ENCODE measurements at regions not wholly inside any gene's neighbourhood (a gene's known extent, or its start where the extent isn't known, plus 50 kb on each side); places are given as distances from the start of the nearest gene placed in this dataset.

- TF ChIP-seq CTCF (conservative IDR thresholded peaks at IDR 0.05; ENCODE audit: low read length) = no peak
- H3K4me3 ChIP-seq (ENCODE audit: low read length) = no peak overlapping the region
- no peak for DNase-seq (ENCODE audit: low read depth)
Observed at GRCh38 chrX:128931071-128931470, 592.2 kb downstream of the SMARCA1 start.

- DNase-seq (ENCODE audit: low read depth) = no peak
- no peak overlapping the region for H3K4me3 ChIP-seq (ENCODE audit: low read length)
- no peak for TF ChIP-seq CTCF (conservative IDR thresholded peaks at IDR 0.05; ENCODE audit: low read length)
Observed at GRCh38 chrX:128929271-128930057, 593.8 kb downstream of the SMARCA1 start.

GRCh38 chrX:128928636-128929035 is 594.7 kb downstream of the SMARCA1 start:
- H3K4me3 ChIP-seq (ENCODE audit: low read length) = no peak overlapping the region
- TF ChIP-seq CTCF (conservative IDR thresholded peaks at IDR 0.05; ENCODE audit: low read length) = no peak
- DNase-seq (ENCODE audit: low read depth) = no peak

- H3K4me3 ChIP-seq (ENCODE audit: low read length) = no peak overlapping the region
- TF ChIP-seq CTCF (conservative IDR thresholded peaks at IDR 0.05; ENCODE audit: low read length) = no peak
- DNase-seq (ENCODE audit: low read depth) = no peak
Observed at GRCh38 chrX:128927363-128927762, 595.9 kb downstream of the SMARCA1 start.

- TF ChIP-seq CTCF (conservative IDR thresholded peaks at IDR 0.05; ENCODE audit: low read length) = no peak
- DNase-seq (ENCODE audit: low read depth) = no peak
- H3K4me3 ChIP-seq (ENCODE audit: low read length) = no peak overlapping the region
Observed at GRCh38 chrX:128906753-128907152, 616.5 kb downstream of the SMARCA1 start.

GRCh38 chrX:128901018-128901417 is 622.3 kb downstream of the SMARCA1 start:
- no peak for DNase-seq (ENCODE audit: low read depth)
- no peak for TF ChIP-seq CTCF (conservative IDR thresholded peaks at IDR 0.05; ENCODE audit: low read length)

GRCh38 chrX:128897621-128898020 is 625.7 kb downstream of the SMARCA1 start:
- TF ChIP-seq CTCF (conservative IDR thresholded peaks at IDR 0.05; ENCODE audit: low read length) = no peak
- DNase-seq (ENCODE audit: low read depth) = no peak
- H3K4me3 ChIP-seq (ENCODE audit: low read length) = no peak overlapping the region

More at GRCh38 chrX:128901018-128901417, 622.3 kb downstream of the SMARCA1 start:
- H3K4me3 ChIP-seq (ENCODE audit: low read length) = no peak overlapping the region

Data from AG10803 (cell line).